Ishikawa (cell line): ENCODE measurements at regions not wholly inside any gene's neighbourhood (a gene's known extent, or its start where the extent isn't known, plus 50 kb on each side); places are given as distances from the start of the nearest gene placed in this dataset.

Source experiments
- EP300 ChIP-seq: IDR thresholded peaks from 2 replicates; pipeline ENCODE4 v1.6.1; 2012; ENCODE audit warnings: borderline replicate concordance
- YY1 ChIP-seq: IDR thresholded peaks from 2 replicates; pipeline ENCODE4 v1.6.1; 2012; ENCODE audit warnings: low read depth
- TF ChIP-seq, protein P1 (sequence below): IDR thresholded peaks from 2 replicates; pipeline ENCODE4 v1.6.1; 2012; ENCODE audit warnings: low read depth, mild to moderate bottlenecking

- TF ChIP-seq, protein P1, sequence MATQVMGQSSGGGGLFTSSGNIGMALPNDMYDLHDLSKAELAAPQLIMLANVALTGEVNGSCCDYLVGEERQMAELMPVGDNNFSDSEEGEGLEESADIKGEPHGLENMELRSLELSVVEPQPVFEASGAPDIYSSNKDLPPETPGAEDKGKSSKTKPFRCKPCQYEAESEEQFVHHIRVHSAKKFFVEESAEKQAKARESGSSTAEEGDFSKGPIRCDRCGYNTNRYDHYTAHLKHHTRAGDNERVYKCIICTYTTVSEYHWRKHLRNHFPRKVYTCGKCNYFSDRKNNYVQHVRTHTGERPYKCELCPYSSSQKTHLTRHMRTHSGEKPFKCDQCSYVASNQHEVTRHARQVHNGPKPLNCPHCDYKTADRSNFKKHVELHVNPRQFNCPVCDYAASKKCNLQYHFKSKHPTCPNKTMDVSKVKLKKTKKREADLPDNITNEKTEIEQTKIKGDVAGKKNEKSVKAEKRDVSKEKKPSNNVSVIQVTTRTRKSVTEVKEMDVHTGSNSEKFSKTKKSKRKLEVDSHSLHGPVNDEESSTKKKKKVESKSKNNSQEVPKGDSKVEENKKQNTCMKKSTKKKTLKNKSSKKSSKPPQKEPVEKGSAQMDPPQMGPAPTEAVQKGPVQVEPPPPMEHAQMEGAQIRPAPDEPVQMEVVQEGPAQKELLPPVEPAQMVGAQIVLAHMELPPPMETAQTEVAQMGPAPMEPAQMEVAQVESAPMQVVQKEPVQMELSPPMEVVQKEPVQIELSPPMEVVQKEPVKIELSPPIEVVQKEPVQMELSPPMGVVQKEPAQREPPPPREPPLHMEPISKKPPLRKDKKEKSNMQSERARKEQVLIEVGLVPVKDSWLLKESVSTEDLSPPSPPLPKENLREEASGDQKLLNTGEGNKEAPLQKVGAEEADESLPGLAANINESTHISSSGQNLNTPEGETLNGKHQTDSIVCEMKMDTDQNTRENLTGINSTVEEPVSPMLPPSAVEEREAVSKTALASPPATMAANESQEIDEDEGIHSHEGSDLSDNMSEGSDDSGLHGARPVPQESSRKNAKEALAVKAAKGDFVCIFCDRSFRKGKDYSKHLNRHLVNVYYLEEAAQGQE = no peak
- TF ChIP-seq EP300 = no peak
- no peak for TF ChIP-seq YY1
These were observed 295.0 kb upstream of the RTL1 start for GRCh38 chr14:101198398-101199027.
